Transverse colon (tissue), 4 donors: ENCODE measurements at regions not wholly inside any gene's neighbourhood (a gene's known extent, or its start where the extent isn't known, plus 50 kb on each side); places are given as distances from the start of the nearest gene placed in this dataset.

ENCODE experiments used
- EP300 ChIP-seq: sonication (generic); formaldehyde crosslinking; IDR thresholded peaks from one replicate; pipeline ENCODE4 v1.6.1; 2017; ENCODE audit warnings: antibody characterized with exemption, low read depth
- POLR2A ChIP-seq: fragments of 450-650 bp; IDR thresholded peaks from one replicate; pipeline ENCODE4 v1.6.1; 2016; ENCODE audit warnings: antibody characterized with exemption, mild to moderate bottlenecking, moderate library complexity
- POLR2AphosphoS5 ChIP-seq, 3 donors: sonication (generic); formaldehyde crosslinking; IDR thresholded peaks; one replicate each; pipeline ENCODE4 v1.6.1; 2016; ENCODE audit warnings: antibody characterized with exemption in 3 of 3
- TF ChIP-seq, protein P1 (sequence below), 5 experiments: fragments of 200-600 bp in 3 of 5; fragments of 450-650 bp in 2 of 5; sonication (generic) in 3 of 5; IDR thresholded peaks; 1 replicate in 2 of 5; 2 replicates in 3 of 5; pipeline ENCODE4 v1.5.1; 2016 to 2017; ENCODE audit warnings: antibody characterized with exemption in 5 of 5, inconsistent platforms in 3 of 5, mild to moderate bottlenecking in 2 of 5, moderate library complexity in 1 of 5

DNA sequence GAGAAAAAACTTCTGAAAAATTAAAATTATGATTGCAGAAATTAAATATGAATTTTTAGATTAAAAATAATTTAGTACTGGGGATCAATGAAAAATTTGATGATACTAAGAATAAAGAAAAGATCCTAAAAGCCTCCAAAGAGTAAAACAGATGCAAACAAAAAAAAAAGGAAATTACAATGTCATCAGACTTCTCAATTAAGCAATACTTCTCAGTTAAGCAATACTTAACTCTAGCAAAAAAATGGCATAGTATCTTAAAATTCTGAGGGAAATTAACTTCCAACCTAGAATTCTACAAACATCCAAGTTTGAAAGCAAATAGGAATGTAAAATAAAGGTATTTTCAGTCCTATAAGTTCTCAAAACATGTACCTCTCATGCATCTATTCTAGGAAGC is 141.2 kb upstream of the INTU start:
- TF ChIP-seq, protein P1, sequence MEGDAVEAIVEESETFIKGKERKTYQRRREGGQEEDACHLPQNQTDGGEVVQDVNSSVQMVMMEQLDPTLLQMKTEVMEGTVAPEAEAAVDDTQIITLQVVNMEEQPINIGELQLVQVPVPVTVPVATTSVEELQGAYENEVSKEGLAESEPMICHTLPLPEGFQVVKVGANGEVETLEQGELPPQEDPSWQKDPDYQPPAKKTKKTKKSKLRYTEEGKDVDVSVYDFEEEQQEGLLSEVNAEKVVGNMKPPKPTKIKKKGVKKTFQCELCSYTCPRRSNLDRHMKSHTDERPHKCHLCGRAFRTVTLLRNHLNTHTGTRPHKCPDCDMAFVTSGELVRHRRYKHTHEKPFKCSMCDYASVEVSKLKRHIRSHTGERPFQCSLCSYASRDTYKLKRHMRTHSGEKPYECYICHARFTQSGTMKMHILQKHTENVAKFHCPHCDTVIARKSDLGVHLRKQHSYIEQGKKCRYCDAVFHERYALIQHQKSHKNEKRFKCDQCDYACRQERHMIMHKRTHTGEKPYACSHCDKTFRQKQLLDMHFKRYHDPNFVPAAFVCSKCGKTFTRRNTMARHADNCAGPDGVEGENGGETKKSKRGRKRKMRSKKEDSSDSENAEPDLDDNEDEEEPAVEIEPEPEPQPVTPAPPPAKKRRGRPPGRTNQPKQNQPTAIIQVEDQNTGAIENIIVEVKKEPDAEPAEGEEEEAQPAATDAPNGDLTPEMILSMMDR (IDR thresholded peaks at IDR 0.05) = no peak
- TF ChIP-seq EP300 (no peak), POLR2A (no peak), POLR2AphosphoS5 (IDR thresholded peaks at IDR 0.05) (no peak)
